CD4-positive, alpha-beta T cell treated with Interleukin-15 for 1 hour (primary cell): ENCODE measurements at regions not wholly inside any gene's neighbourhood (a gene's known extent, or its start where the extent isn't known, plus 50 kb on each side); places are given as distances from the start of the nearest gene placed in this dataset.
A peak's percentile ranks its signal among the peaks of the same experiment; 100 is the strongest.

Experiments used
- DNase-seq: peaks from one replicate; pipeline ENCODE4 v3.0.0-alpha.2; 2020

GRCh38 chr5:89236900-89237299, 353.9 kb upstream of the MEF2C start:
- DNase-seq, result no peak

DNA sequence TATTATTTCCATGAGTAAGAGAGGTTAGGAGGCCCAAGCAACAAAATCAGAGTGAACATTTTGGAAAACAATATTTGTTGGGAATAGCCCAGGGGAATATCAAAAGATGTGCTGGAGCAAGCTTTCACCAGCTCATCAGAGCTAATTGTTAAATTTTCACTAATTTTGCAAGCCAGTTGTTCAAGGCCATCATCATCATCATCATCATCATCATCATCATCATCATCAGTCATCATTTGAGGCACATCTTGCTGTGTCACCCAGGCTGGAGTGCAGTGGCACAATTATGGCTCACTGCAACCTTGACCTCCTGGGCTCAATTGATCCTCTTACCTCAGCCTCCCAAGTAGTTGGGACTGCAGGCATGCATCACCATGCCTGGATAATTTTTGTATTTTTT, 350.5 kb upstream of the MEF2C start:
- no peak for DNase-seq

GRCh38 chr5:89232139-89232603, 349.2 kb upstream of the MEF2C start:
- no peak for DNase-seq

DNA sequence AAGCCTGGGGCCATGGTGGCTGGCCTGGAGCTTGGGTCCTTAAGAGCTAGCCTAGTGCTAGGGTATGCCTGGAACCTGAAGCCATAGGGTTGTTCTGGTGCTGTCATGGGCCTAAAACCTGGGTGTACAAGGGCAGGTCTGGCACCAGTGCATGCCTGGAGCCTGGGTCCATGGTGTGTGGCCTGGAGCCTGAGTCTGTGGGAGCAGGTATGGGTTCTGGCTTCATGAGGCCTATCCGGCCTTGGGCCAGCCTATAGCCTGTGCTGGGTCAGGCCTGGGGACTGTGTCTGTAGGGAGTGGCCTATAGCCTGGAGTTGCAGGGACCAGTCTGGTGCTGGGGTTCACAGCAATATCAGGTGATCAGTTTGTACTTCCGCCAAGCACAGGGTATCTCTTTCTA, 347.2 kb upstream of the MEF2C start:
- DNase-seq, result no peak

- DNase-seq, result peak; percentile 15
Measured at GRCh38 chr5:89229331-89230070, 346.5 kb upstream of the MEF2C start.

GRCh38 chr5:89228355-89228754, 345.4 kb upstream of the MEF2C start:
- DNase-seq, result no peak

- no peak for DNase-seq
Measured at GRCh38 chr5:89218364-89218763, 335.4 kb upstream of the MEF2C start.

- DNase-seq, result no peak
Measured at GRCh38 chr5:89216606-89217005, 333.6 kb upstream of the MEF2C start.

DNA sequence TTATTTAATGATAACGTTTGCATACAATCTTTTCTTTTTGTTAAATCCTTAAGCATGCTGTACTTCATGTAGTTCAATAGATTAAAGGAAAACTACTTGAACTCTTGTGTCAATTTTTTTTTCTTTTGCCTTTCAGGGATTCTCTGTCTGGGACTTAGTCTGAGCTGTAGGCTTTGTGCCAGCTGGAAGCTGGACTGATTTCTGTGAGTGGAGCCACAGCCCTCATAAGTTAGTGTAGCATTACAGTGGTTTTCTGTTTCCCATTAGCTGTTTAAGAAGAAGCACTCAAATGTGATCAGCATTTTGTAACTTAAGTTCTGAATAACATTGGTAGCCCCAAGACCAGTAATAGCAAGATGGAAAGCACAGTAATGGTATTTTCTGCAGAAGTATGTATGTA, 330.6 kb upstream of the MEF2C start:
- DNase-seq, result no peak

DNA sequence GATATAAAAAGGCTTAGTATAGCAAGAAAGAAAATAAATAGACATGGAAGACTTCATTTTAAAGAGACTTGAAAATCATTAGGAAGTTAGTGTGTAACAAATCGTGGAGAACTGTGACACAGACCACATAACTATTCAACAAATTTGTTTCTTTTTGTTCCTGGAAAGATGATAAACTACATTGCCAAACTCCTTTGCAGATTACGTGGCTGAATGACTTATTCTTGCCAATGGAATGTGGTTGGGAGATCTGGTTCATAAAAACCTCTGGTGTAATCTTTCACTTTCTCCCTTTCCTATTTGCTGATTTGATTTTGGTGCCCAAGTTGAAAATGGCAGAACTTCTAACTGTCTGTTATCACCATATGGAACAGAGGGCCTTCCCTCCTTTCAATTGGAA, 328.9 kb upstream of the MEF2C start:
- DNase-seq, result no peak

GRCh38 chr5:89208811-89209210, 325.8 kb upstream of the MEF2C start:
- no peak for DNase-seq

GRCh38 chr5:89208392-89208791, 325.4 kb upstream of the MEF2C start:
- DNase-seq, result no peak

GRCh38 chr5:89204756-89205155, 321.8 kb upstream of the MEF2C start:
- no peak for DNase-seq

DNA sequence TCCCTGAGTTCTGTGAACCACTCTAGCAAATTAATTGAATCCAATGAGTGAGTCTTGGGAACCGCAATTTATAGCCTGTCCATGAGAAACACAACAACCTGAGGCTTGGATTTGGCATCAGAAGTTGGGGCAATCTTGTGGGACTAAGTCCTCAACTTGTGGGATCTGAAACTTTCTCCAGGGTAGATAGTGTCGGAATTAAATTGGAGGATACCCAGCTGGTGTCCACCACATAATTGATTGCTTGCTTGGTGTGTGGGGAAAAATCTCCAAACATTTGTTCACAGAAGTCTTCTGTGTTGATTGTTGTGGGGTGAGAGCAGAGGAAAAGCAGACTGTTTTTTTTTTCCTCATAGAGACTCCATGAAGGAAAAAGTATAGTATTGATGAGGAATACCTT, 320.6 kb upstream of the MEF2C start:
- DNase-seq, result no peak

GRCh38 chr5:89200899-89201298, 317.9 kb upstream of the MEF2C start:
- no peak for DNase-seq

- DNase-seq, result no peak
Measured at GRCh38 chr5:89199306-89199705, 316.3 kb upstream of the MEF2C start.

GRCh38 chr5:89191374-89191773, 308.4 kb upstream of the MEF2C start:
- no peak for DNase-seq

GRCh38 chr5:89190515-89191265, 307.7 kb upstream of the MEF2C start:
- DNase-seq, result no peak

- DNase-seq, result no peak
Measured at GRCh38 chr5:89187883-89188465, 305.0 kb upstream of the MEF2C start.

GRCh38 chr5:89187268-89187667, 304.3 kb upstream of the MEF2C start:
- no peak for DNase-seq

- no peak for DNase-seq
Measured at GRCh38 chr5:89181546-89181945, 298.6 kb upstream of the MEF2C start.

GRCh38 chr5:89179731-89180130, 296.7 kb upstream of the MEF2C start:
- DNase-seq, result no peak

GRCh38 chr5:89178541-89178940, 295.6 kb upstream of the MEF2C start:
- no peak for DNase-seq

- DNase-seq, result no peak
Measured at GRCh38 chr5:89173528-89173927, 290.5 kb upstream of the MEF2C start.
